Cardiac muscle cell (in vitro differentiated cells and primary cell): ENCODE measurements at regions not wholly inside any gene's neighbourhood (a gene's known extent, or its start where the extent isn't known, plus 50 kb on each side); places are given as distances from the start of the nearest gene placed in this dataset.

Experiments used
- DNase-seq, 2 donors: peaks; one replicate each; pipeline versions ENCODE4 v3.0.0 to v3.0.0-alpha.2; 2010 to 2017; ENCODE audit warnings: low read depth in 1 of 2, low spot score in 1 of 2
- H3K27ac ChIP-seq: fragments of 200-600 bp; sonication (generic); 2 replicates; pipeline ENCODE4 v1.5.1; 2016
- H3K27me3 ChIP-seq: fragments of 200-600 bp; sonication (generic); 2 replicates; pipeline ENCODE4 v1.6.0; 2016; ENCODE audit warnings: control low read depth
- H3K36me3 ChIP-seq: fragments of 200-600 bp; sonication (generic); 2 replicates; pipeline ENCODE4 v1.5.1; 2016; ENCODE audit warnings: control low read depth
- H3K4me1 ChIP-seq: fragments of 200-600 bp; sonication (generic); 2 replicates; pipeline ENCODE4 v1.8.1; 2017; ENCODE audit warnings: low read depth, mild to moderate bottlenecking, mixed run types
- H3K4me3 ChIP-seq: fragments of 200-600 bp; sonication (generic); 2 replicates; pipeline ENCODE4 v1.5.1; 2016; ENCODE audit warnings: mild to moderate bottlenecking
- H3K9me3 ChIP-seq: fragments of 200-600 bp; sonication (generic); 2 replicates; pipeline ENCODE4 v1.5.1; 2017; ENCODE audit warnings: low read depth, mild to moderate bottlenecking, control low read depth
- TF ChIP-seq, protein P1 (sequence below): IDR thresholded peaks from 2 replicates; pipeline ENCODE4 v1.5.1; 2012; ENCODE audit warnings: low read depth, mild to moderate bottlenecking, low read length

DNA sequence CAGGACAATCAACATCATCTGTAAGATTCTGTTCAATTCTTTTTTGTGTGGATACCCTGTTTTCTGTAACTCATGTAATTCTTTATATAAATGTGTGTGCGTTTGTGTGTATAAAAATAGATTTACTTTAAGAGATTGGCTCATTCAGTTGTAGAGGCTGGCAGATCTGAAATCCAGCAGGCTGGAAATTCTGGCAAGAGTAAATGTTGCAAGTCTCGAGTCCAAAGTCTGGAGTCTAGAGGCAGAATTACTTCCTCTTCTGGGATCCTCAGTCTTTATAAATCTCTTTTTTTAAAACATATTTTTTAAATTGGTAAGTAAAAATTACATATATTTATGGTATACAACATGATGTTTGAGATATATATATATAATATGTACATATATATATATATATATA, 202.1 kb upstream of the TMEM161B start:
- TF ChIP-seq, protein P1, sequence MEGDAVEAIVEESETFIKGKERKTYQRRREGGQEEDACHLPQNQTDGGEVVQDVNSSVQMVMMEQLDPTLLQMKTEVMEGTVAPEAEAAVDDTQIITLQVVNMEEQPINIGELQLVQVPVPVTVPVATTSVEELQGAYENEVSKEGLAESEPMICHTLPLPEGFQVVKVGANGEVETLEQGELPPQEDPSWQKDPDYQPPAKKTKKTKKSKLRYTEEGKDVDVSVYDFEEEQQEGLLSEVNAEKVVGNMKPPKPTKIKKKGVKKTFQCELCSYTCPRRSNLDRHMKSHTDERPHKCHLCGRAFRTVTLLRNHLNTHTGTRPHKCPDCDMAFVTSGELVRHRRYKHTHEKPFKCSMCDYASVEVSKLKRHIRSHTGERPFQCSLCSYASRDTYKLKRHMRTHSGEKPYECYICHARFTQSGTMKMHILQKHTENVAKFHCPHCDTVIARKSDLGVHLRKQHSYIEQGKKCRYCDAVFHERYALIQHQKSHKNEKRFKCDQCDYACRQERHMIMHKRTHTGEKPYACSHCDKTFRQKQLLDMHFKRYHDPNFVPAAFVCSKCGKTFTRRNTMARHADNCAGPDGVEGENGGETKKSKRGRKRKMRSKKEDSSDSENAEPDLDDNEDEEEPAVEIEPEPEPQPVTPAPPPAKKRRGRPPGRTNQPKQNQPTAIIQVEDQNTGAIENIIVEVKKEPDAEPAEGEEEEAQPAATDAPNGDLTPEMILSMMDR = no peak
- no peak overlapping the region for H3K4me3 ChIP-seq

DNA sequence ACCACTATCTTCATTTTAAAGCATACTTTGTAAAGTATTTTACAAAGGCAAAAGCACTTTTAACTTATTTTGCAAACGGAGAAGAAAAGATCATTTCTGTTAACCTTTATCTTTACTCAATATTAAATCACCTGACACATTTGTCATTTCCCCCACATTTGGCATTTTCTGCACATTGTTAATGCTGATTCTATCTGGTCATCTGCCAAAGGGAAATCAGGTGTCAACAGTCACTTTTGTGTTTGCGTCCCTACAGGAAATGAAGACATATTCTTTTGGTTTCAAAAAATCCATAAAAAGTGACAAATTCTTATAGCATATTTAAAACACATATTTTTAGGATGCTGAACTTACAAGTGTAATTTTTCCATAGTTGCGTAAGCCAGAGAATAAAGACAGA, 191.3 kb upstream of the TMEM161B start:
- no peaks in the 10 kb centered on the region for H3K27me3 ChIP-seq
- no peak for DNase-seq
- TF ChIP-seq, protein P1 = no peak
- no peaks in the 10 kb centered on the region for H3K9me3 ChIP-seq
- no peaks in the 10 kb centered on the region for H3K4me1 ChIP-seq
- no peak overlapping the region for H3K27ac ChIP-seq
- no peaks in the 10 kb centered on the region for H3K36me3 ChIP-seq
- H3K4me3 ChIP-seq = no peak overlapping the region

More for the DNA sequence above, 202.1 kb upstream of the TMEM161B start:
- Histone ChIP-seq H3K4me1 (no peaks in the 10 kb centered on the region), H3K9me3 (no peaks in the 10 kb centered on the region), H3K27ac (no peak overlapping the region), H3K27me3 (no peaks in the 10 kb centered on the region), H3K36me3 (no peaks in the 10 kb centered on the region)
- no peak for DNase-seq

DNA sequence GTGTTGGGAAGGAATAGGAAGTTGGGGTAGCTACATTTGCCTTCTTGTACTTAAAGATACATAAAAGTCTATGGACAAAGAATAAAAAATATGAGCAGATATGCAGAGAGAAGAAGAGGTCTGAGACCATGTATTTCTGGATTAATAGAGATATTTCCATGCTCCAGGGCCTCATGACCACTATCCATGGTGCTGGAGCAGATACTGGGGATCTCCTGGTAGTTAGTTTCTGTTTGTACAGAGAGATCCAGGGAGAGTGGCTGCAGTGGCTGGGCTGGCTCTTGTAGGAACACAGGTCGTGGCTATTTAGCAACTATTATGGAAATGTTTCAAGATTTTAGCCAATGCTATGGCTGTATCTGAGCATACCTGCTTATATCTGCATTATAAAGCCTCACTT, 184.2 kb upstream of the TMEM161B start:
- no peak overlapping the region for H3K27ac ChIP-seq
- no peaks in the 10 kb centered on the region for H3K36me3 ChIP-seq
- H3K27me3 ChIP-seq = no peaks in the 10 kb centered on the region
- no peaks in the 10 kb centered on the region for H3K9me3 ChIP-seq
- no peak overlapping the region for H3K4me3 ChIP-seq
- TF ChIP-seq, protein P1 = no peak
- DNase-seq = peak in 1 of 2 donors; percentile 57
- no peaks in the 10 kb centered on the region for H3K4me1 ChIP-seq

DNA sequence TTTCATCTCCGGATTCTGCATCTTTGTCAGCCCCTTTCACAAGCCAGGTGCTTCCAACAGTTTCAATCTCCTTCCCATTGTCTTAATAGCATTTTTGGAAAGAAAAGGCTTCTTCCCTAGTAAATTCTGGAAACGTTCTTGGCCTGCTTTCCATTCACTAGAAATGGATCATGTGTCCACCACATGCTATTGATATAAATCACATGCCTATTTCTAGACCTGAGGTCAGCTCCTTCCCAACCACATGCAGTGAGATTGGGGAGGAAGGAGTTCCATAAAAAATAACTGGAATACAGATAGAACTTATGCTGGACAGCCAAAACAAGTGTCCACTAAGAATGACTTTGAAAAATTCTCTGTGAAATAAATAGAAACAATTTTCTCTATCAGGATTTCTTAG, 181.6 kb upstream of the TMEM161B start:
- Histone ChIP-seq H3K27ac (no peak overlapping the region), H3K36me3 (no peaks in the 10 kb centered on the region), H3K27me3 (no peaks in the 10 kb centered on the region), H3K4me1 (no peaks in the 10 kb centered on the region), H3K9me3 (no peaks in the 10 kb centered on the region), H3K4me3 (no peak overlapping the region)
- no peak for DNase-seq
- TF ChIP-seq, protein P1 = no peak

DNA sequence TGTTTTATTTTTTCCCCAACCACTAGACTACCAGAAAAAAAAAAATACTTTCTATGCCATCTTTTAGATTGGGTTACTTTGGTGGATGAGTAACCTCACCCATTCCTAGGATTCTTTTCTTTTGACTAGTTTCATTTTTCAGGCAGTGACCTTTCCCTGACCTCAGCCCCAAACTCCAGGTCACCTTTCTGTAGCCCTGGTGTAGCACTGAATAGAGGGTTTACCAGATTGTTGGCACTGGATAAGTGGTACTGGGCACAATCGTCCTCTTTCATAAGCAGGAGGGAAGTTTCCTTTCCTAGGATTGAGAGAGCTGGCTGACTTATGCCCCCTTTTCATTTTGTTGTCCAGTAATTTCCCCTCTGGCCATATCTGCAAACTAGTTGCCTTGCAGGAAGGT, 169.4 kb upstream of the TMEM161B start:
- H3K27me3 ChIP-seq = no peaks in the 10 kb centered on the region
- H3K9me3 ChIP-seq = no peaks in the 10 kb centered on the region
- no peaks in the 10 kb centered on the region for H3K36me3 ChIP-seq
- no peak overlapping the region for H3K4me3 ChIP-seq
- TF ChIP-seq, protein P1 = no peak
- H3K4me1 ChIP-seq = no peaks in the 10 kb centered on the region
- no peak overlapping the region for H3K27ac ChIP-seq
- no peak for DNase-seq

DNA sequence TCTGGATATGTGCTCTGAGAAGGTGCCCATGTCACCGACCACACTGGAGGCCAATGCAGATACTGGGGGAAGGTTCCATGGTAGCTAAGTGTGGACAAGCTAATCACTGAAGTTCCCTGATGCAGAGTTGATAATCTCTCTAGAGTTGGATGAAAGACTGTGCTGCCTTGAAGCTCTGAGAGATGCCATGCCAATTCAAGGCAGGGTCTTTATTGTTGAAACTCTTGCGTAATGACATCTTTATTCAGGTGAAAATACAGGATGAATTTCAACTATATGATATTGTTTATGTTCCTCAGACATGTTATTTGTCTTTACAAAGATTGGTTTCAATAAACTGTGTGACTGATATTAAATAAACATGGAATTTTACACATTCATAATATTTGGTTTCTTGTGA, 167.6 kb upstream of the TMEM161B start:
- Histone ChIP-seq H3K9me3 (no peaks in the 10 kb centered on the region), H3K4me3 (no peak overlapping the region), H3K27me3 (no peaks in the 10 kb centered on the region), H3K36me3 (no peaks in the 10 kb centered on the region), H3K4me1 (no peaks in the 10 kb centered on the region), H3K27ac (no peak overlapping the region)
- no peak for DNase-seq
- TF ChIP-seq, protein P1 = no peak
